HG03378 (cell line): ENCODE measurements at regions not wholly inside any gene's neighbourhood (a gene's known extent, or its start where the extent isn't known, plus 50 kb on each side); places are given as distances from the start of the nearest gene placed in this dataset.

Experiments used
- ATAC-seq: cut with Tn5 transposase; IDR thresholded peaks from one replicate; pipeline ENCODE4 v1.9.1; 2021; ENCODE audit warnings: mild to moderate bottlenecking, moderate library complexity; ENCODE audit not compliant: unreplicated experiment

DNA sequence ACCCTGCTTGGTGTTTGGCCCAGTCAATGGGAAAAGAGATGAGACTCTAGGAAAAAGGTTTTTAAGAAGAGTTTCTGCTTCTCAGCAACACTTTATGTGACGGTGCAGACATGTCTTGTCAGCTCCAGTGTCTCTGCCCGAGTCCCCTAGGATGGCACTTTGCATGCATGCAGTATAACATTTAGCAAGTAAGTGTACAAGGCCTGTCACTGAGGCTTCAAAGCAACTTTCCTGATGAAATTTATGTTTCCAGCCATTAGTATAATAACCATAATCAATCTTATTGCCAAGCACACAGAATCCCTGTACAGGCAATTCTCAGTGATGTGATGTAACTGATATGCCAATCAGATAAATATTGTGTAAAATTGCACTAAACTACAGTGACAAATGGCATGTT, 248.1 kb upstream of the PLET1 start:
- ATAC-seq: no peak

DNA sequence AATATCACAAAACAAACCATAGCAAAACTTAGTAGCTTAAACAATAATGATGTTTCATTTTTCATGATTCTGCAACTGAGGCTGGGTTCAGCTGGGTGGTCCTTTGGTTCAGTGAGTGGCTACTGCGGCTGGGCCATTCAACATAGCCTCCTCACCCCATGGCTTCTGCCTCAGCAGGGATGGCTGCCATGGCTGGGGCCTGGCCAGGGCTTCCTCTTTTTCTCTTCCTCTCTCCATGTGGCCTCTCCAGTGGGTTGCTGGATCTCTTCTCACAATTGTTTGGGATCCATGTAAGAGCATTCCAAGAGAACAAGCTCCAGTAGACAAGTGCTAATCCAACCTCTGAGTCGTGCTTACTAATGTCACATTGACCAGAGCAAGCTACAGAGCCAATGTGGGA, 248.6 kb upstream of the PLET1 start:
- ATAC-seq: no peak

DNA sequence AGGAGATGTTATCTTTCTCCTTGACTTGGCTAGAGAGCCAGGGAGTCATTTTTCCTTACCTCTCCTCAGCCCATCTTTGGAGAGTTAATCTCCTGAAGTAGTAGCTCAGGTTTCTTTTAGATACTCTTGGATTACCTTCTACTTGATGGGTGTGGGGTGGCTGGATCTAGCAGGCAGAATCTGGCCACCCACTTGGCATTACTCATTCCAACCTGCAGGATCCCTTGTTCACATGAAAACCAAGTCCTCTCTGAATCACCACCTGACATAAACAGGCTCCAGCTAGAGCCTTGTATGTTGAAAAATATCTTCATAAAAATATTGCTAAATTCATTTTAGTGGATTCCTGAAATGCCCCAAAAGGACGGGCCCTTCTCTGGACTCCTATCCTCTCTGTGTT, 250.6 kb upstream of the PLET1 start:
- no peak for ATAC-seq

DNA sequence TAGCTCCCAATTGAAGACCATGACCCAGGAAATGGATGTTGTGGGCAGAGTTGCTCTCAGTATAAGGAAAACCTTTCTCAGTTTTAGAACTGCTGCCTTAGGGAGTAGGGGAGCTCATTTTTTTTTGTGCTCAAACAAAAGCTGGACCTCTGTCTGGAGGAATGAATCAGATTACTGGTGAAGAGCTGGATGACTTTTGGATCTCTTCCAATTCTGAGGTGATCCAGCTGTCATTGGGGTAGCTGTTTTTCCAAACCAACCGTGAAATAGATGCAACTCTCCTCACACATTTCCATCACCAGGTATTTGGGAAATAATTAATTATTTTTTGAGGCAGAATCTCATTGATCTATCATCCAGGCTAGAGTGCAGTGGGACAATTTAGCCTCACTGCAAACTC, 251.3 kb upstream of the PLET1 start:
- no peak for ATAC-seq

DNA sequence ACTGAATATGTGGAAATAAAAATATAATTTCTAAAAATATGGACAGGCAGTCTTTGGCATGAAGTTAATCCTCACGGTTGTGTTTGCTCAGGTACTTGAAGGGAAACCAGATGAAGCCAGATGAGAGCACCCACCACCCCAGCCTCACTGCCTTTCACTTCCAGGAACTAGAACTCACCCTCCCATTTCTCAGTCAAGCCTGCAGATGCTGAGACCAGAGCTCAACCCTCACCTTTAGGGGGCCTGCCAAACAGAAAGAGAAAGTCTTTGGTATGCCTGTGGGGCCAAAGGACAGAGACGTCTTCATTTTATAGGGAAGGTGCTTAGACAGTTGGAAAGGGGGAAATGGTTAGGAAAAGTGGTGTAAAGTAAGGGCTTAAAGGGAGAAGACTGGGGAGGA, 252.8 kb upstream of the PLET1 start:
- no peak for ATAC-seq

DNA sequence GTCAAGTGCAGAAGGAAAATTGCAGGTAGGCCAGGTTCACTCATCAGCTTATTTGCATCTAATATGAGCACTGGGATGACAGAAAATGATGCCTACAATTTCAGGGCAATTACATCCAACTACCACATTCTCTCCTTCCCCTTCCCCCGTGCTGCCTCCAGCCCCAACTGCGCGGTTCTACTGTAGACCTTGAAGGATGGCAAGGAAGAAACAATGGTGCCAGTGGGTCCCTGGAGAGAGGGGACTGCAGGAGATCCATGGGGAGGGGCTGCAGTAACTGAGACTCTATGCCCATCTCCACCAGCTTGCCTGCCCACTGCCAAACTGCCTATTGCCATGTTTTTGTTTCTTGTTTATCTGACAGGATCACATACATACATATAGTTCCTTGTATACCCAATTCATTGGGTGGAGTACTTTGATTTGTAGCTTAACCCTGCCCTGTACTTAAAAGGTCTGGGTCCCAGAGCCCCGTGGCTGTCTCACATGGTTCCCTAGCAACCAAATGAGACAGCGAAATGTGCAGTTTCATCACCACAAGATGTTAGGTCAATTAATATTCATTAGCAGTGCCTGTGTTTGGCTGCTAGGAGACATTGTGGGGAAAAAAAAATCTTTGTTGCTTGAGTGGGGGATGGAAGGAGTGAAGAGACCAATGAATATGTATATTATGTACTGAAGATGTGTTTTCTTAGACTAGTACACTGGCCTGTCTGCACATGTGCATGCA, 253.5 kb upstream of the PLET1 start:
- no peak for ATAC-seq

DNA sequence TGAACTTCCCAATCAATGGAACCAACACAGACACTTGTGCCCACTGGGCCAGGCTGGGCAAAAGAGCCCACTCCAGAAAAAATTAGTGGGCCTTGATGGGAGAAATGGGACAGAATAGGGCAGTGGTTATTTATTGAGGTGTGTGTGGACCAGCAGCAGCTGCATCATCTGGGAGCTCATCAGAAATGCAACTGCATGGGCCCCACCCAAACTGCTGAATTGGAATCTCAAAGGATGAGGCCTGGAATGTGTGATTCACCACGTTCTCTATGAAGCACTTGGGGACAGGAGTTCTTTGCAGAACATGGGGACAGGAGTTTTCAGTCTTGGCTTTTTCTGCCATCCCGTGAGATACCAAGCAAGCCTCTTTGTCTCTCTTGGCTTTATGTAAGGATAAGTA, 255.6 kb upstream of the PLET1 start:
- ATAC-seq: no peak

DNA sequence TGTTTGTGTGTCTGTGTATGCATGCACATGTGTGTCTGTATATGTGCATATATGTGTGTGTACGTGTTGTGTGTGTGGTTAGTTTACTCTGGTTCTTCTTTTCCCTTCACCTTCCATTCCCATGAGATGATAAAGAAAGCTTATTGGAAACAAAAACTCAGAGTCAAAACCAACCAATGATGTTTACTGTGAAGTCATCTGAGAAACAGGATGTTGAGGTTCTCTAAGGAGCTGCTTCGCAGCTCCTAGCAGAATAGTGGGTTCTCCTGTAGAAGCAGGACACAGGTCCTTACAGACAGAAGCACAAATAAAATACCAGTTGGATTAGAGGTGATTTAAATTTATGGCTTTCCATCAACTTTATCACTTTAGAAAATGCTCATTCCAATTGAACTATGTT, 256.1 kb upstream of the PLET1 start:
- no peak for ATAC-seq

DNA sequence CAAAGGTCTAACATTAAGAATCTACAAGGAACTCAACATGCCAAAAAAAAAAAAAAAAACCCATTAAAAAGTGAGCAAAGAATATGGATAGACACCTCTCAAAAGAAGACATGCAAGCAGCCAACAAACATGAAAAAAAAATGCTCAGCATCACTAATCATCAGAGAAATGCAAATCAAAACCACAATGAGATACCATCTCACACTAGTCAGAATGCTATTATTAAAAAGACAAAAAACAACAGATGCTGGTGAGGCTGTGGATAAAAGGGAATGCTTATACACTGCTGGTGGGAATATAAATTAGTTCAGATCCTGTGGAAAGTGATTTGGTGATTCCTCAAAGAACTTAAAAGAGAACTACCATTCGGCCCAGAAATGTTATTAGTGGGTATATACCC, 257.7 kb upstream of the PLET1 start:
- ATAC-seq: no peak

DNA sequence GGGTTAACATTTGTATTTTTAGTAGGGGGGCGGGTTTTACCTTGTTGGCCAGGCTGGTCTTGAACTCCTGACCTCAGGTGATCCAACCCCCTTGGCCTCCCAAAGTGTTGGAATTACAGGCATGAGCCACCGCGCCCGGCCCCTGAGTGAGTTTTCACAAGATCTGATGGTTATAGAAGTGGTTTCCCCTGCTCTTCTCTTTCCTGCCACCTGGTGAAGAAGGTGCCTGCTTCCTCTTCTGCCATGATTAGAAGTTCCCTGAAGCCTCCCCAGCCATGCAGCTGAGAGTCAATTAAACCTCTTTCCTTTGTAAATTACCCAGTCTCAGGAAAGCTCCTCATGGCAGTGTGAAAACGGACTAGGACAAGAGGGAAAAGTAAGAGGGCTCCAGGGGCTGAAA, 259.1 kb upstream of the PLET1 start:
- no peak for ATAC-seq

DNA sequence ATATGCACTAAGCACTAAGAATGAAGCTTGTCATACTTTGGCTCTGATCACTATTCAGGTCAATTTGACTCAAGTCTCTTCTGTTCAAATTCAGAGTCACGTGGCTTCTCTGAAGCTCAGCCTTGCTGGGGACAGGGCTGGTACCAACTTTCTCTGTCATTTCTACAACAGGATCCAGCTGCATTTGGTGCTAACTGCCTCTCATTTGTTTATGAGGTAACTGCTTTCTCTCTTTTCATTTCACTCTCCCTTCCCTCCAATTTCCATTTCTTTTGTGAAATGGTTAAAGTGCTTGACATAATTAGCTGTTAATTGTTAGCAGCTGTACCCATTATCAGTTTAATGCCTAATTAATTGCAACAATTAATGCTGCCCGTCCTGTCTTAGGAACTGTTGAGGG, 259.7 kb upstream of the PLET1 start:
- ATAC-seq: no peak

DNA sequence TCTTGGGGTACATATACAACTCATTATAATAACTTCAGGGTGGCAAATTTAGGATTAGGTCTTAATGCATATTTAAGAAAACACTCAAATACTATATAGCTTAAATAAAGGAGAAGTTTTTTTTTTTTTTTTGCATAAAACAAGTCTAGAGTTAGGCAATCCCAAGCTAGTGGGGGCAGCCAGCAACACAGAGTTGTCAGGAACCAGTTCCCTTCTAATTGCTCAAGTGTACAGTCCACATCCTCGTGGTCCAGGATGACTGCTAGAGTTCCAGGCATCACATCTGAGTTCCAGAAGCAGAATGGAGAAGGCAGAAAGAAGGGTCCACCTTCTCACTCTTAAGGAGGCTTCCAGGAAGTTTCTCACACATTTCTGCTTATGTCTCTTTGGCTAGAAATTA, 261.9 kb upstream of the PLET1 start:
- ATAC-seq: no peak

DNA sequence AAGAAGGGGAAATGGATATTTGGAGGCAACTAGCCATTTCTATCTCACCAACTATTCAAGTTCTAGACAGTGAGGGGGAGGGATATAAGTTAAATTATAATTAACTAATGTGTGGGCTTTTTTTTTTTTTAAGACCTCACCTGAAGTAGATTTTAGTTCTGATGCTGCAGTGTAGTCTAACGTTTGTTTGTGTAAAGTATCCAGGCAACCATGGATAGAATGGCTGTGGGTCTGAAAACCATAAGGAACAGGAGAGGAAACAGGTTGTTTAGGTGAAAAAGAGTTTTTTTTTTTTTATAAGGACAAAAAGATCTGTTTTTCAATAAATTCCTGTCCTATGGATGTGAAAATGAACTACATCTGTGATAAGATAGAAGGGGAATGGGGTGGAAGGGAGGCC, 262.4 kb upstream of the PLET1 start:
- ATAC-seq: no peak

DNA sequence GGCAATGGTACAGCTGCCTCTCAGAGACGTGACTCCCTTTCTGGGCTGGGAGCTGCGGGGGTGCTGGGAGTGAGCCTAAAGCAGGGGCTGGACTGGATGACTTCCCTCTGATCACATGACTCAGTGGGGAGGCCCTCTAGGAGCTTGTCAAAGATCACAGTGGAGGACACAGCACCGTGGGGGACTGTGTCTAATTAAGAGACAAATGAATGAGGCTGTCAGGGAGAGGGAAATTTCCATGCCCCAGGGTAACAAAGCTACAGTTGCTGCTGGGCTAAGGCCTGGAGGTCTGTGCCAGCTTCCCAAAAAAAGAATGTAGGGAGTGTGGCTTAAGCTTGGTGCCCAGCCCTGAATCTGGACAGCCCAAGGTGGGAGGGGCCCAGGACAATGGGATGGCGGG, 262.8 kb upstream of the PLET1 start:
- ATAC-seq: no peak

DNA sequence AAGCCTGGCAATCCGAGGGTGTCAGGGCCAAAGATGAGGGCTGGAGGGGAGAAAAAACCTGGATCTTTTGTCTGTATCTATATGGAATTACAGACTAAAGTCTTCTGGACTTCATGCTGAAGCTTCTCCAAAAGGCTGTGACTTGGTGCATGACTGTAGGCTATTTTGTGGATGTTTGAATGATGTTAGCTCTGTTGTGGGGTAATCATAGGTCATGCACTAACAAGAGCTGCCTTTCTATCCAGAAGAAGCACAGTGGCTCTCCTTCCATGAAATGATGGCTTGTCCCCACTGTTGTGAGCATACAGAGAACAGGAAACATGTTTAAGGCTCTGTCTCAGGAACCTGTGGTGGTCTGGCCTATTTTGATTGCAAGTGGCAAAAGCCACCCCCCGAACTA, 263.3 kb upstream of the PLET1 start:
- no peak for ATAC-seq

DNA sequence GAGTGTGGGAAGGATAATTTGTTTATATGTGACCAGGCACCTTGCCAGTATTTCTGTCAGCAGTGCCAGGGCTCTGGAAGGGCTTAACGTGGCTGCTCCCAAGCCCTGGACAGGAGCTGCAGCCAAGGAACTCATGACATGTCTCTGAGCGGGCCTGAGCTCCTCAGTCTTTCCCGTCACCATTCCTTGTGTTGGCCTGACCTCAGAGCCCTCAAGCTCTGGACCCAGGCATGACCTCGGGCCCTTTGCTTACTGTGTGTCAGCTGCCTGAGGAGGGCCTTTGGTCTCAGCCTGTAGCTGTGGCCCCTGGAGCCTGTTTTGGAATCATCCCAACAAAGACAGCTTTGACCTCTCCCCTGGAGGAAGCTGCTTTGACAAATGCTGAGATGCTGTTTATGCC, 264.1 kb upstream of the PLET1 start:
- no peak for ATAC-seq

DNA sequence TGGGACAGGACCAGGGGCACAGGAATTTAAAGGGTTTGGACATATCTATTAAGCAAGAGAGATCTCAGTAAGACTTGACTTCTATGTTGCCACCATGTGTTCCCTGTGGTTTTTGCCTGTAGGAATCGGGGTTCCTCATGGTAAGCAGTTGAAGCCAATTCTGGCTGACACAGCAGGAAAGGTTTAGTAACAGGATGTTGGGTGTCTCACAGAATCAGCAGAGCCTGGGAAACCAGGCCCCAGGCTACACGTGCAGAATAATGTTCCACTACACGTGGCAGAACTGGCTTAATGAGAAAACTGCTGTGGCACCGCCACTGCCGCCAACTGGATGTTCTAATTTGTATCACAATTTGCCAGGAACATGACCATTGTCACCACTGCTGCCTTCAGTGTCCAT, 264.6 kb upstream of the PLET1 start:
- ATAC-seq: no peak

DNA sequence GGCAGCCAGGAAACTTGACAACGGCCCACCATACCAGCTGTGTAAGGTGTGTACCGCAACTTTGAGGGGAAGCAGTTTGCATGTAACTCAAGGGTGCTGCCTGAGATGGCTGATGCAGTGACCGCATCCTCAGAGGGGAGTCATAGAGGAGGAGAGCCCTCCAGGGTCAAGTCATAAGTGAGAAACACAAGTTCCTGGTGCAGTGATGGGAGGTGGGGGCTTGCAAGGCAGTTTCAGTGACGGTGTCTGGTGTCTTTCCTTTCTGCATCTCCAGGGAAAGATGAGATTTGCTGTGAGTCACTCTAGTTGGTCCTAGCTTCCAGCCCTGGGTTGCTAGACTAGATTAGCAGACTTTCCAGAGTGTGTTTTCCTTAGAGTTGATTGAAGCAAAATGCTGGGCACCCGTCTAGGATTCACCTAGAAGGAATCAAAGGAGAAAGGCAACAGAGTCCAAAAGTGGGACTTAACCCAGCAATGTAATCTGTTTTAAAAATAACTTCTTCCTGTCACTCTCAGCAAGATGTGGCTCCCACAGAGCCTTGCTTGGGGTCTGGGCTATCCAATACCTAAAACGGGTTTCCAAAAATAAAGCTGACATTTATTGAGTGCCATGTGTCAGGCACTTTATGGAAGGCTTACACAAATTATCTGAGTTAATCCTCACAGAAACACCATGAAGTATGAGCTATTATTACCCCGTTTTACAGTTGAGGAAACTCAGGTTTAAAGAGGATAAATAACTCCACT, 265.4 kb upstream of the PLET1 start:
- no peak for ATAC-seq

DNA sequence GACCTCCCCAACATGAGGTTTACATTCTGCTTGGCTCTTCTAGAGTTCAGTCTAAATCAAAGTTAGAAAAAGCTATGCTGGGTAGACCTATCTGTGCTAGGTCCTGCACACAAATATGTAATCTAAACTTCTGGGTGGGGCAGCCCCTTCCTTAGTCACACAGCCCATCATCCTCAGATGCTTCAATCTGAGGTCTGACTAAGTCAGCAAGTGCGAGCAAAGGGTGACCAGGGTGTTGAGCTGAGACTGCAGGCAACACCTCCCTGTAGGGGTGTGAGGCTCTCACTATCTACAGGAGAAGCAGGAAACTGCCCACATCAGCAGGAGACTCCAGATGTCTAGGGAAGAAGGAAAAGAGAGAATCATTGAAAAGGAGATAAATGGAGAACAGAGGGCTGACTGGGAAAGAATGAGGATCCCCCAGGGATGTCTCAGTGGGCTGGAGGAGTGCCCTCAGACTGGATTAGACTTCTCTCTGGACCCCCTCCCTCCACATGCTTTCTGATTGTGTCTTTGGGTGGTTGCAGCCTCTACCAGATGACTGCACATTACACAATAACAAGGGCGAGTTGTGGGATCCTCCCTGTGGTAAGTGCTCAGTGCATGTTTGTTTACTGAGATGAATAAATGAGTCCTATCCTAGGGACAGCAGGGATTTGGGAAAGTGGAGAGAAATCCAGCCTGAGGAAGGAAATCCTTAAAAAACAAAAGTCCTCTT, 266.2 kb upstream of the PLET1 start:
- ATAC-seq: no peak

DNA sequence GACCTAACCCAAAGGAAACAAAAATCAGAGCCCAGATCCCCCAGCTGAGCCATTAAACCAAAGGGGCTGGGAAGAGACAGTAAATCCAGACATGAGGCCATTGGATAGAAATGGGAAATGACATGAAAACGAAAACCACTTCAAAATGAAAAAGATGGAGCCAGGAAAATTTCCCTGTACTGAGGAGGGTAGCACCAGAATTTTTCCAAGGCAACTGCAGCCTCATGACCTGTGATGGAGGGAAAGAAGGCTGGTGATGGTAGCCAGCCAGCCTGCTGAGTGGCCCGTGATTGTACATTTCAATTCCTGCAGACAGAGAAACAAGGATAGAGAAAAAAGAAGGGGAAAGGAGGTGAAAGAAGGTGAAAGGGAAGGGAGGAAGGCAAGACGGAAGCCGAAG, 268.4 kb upstream of the PLET1 start:
- no peak for ATAC-seq

DNA sequence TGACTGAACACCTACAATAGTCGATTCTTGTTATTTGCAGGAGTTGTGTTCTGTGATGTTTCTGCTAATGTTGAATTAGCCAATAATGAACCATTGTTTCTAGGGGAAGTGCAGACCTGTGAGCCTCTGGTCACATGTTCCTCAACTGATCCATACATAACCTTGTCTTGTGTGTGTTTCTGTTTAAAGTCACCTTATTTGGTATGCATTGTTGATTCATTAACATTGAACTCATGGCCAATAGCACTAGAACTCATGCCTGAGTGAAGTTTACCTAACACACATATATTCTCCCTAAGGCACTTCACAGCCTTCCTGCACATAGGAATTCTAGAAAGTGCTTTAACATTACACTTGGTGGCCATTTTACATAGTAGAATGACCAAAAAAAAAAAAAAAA, 271.8 kb upstream of the PLET1 start:
- ATAC-seq: no peak

DNA sequence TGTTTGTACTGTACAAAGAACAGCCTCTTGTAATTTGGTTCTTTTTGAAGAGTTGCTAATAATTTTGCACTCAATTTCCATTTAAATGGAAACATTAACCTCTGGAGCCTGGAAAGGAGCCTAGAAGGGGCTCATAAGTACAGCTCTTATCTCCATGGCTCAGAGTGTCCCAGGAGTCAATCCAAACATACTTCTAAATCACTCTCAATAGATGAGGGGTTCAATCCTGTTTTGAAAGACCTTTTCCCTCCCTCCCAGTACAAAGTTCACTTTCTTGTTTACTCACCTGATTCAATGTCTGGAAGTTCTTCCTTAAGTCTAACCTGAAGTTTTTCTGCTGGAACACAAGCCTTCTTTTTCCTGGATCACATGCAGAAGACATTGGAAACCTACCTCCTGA, 273.0 kb upstream of the PLET1 start:
- no peak for ATAC-seq
